Astrocyte (in vitro differentiated cells and primary cell): ENCODE measurements at regions not wholly inside any gene's neighbourhood (a gene's known extent, or its start where the extent isn't known, plus 50 kb on each side); places are given as distances from the start of the nearest gene placed in this dataset.

Experiments
- DNase-seq: peaks from one replicate; pipeline ENCODE4 v3.0.0-alpha.2; 2010; ENCODE audit warnings: low read depth
- FAIRE-seq: peaks from 2 replicates; lab custom pipeline; 2011; peaks lifted over from hg19 to GRCh38; lab: Jason Lieb, UNC
- H2AFZ ChIP-seq: 2 replicates; pipeline ENCODE4 v1.6.0; 2012; ENCODE audit warnings: low read depth, low read length, inconsistent platforms
- H3K27ac ChIP-seq: 2 replicates; pipeline ENCODE4 v1.5.1; 2011; ENCODE audit warnings: low read depth, low read length, inconsistent platforms
- H3K27me3 ChIP-seq: 2 replicates; pipeline ENCODE4 v1.6.0; 2011; ENCODE audit warnings: low read length, inconsistent platforms; ENCODE audit not compliant: insufficient read depth
- H3K36me3 ChIP-seq: 2 replicates; pipeline ENCODE4 v1.5.1; 2011; ENCODE audit warnings: low read length, inconsistent platforms; ENCODE audit not compliant: insufficient read depth
- H3K4me1 ChIP-seq: 2 replicates; pipeline ENCODE4 v1.5.1; 2011; ENCODE audit warnings: low read length, inconsistent platforms; ENCODE audit not compliant: insufficient read depth
- H3K4me2 ChIP-seq: 2 replicates; pipeline ENCODE4 v1.6.0; 2012; ENCODE audit warnings: low read length, inconsistent platforms
- H3K4me3 ChIP-seq: 2 replicates; pipeline ENCODE4 v1.5.1; 2011; ENCODE audit warnings: low read depth, mild to moderate bottlenecking, low read length, inconsistent platforms; ENCODE audit not compliant: insufficient read depth
- H3K79me2 ChIP-seq: 2 replicates; pipeline ENCODE4 v1.6.0; 2012; ENCODE audit warnings: mild to moderate bottlenecking, low read length, inconsistent platforms; ENCODE audit not compliant: insufficient read depth
- H3K9ac ChIP-seq: 2 replicates; pipeline ENCODE4 v1.6.0; 2012; ENCODE audit warnings: mild to moderate bottlenecking, low read length, inconsistent platforms
- H3K9me3 ChIP-seq: 2 replicates; pipeline ENCODE4 v1.5.1; 2012; ENCODE audit warnings: low read depth, mild to moderate bottlenecking, low read length, inconsistent platforms; ENCODE audit not compliant: insufficient read depth
- H4K20me1 ChIP-seq: 2 replicates; pipeline ENCODE4 v1.6.0; 2012; ENCODE audit warnings: low read length, inconsistent platforms; ENCODE audit not compliant: insufficient read depth
- H3K27ac Mint-ChIP-seq: one replicate; pipeline ENCODE4 v1.8.0; 2021; ENCODE audit warnings: mild to moderate bottlenecking, mixed read lengths; ENCODE audit not compliant: unreplicated experiment
- H3K27me3 Mint-ChIP-seq: one replicate; pipeline ENCODE4 v1.8.0; 2021; ENCODE audit warnings: low read depth, mixed read lengths; ENCODE audit not compliant: unreplicated experiment
- H3K36me3 Mint-ChIP-seq: one replicate; pipeline ENCODE4 v1.8.0; 2021; ENCODE audit warnings: low read depth, mixed read lengths; ENCODE audit not compliant: unreplicated experiment
- H3K4me1 Mint-ChIP-seq: one replicate; pipeline ENCODE4 v1.8.0; 2021; ENCODE audit warnings: low read depth, mixed read lengths; ENCODE audit not compliant: unreplicated experiment
- H3K4me3 Mint-ChIP-seq: one replicate; pipeline ENCODE4 v1.8.0; 2021; ENCODE audit warnings: mild to moderate bottlenecking, moderate library complexity, mixed read lengths; ENCODE audit not compliant: unreplicated experiment
- H3K9me3 Mint-ChIP-seq: one replicate; pipeline ENCODE4 v1.8.0; 2021; ENCODE audit warnings: mild to moderate bottlenecking, mixed read lengths; ENCODE audit not compliant: unreplicated experiment
- CTCF ChIP-seq: IDR thresholded peaks from 2 replicates; pipeline ENCODE4 v1.5.1; 2011; ENCODE audit warnings: low read depth, mild to moderate bottlenecking, inconsistent platforms, low read length, moderate library complexity; ENCODE audit not compliant: insufficient read depth
- EZH2 ChIP-seq: IDR thresholded peaks from 2 replicates; pipeline ENCODE4 v1.6.1; 2012; ENCODE audit warnings: mild to moderate bottlenecking, low read length, inconsistent platforms; ENCODE audit not compliant: insufficient read depth

GRCh38 chr4:130099105-130099504 lies 1003.2 kb downstream of the C4orf33 start:
- FAIRE-seq (no peak), DNase-seq (no peak)
- H3K36me3 ChIP-seq, result no peaks in the 10 kb centered on the region
- no peaks in the 10 kb centered on the region for H3K79me2 ChIP-seq
- H3K9ac ChIP-seq, result no peak overlapping the region
- no peak overlapping the region for H3K27ac ChIP-seq
- no peak overlapping the region for H3K4me3 ChIP-seq
- TF ChIP-seq CTCF (no peak), EZH2 (no peak)
- no peaks in the 10 kb centered on the region for H3K9me3 ChIP-seq
- Mint-ChIP-seq H3K27ac (no peak overlapping the region), H3K27me3 (no peaks in the 10 kb centered on the region), H3K36me3 (no peaks in the 10 kb centered on the region), H3K9me3 (no peaks in the 10 kb centered on the region), H3K4me1 (no peaks in the 10 kb centered on the region), H3K4me3 (no peak overlapping the region)
- H4K20me1 ChIP-seq, result no peaks in the 10 kb centered on the region
- no peak overlapping the region for H2AFZ ChIP-seq
- H3K4me2 ChIP-seq, result no peak overlapping the region
- no peaks in the 10 kb centered on the region for H3K27me3 ChIP-seq
- no peaks in the 10 kb centered on the region for H3K4me1 ChIP-seq

GRCh38 chr4:130110189-130110588 lies 1014.2 kb downstream of the C4orf33 start:
- Mint-ChIP-seq H3K4me1 (no peaks in the 10 kb centered on the region), H3K36me3 (no peaks in the 10 kb centered on the region), H3K9me3 (peaks cover 5% of the 10 kb centered on the region), H3K27me3 (no peaks in the 10 kb centered on the region), H3K27ac (no peak overlapping the region), H3K4me3 (no peak overlapping the region)
- FAIRE-seq, result no peak
- Histone ChIP-seq H3K9ac (no peak overlapping the region), H3K4me2 (no peak overlapping the region), H3K4me3 (no peak overlapping the region), H2AFZ (no peak overlapping the region), H3K9me3 (no peaks in the 10 kb centered on the region), H3K27me3 (no peaks in the 10 kb centered on the region), H3K36me3 (no peaks in the 10 kb centered on the region), H3K4me1 (no peaks in the 10 kb centered on the region), H3K79me2 (no peaks in the 10 kb centered on the region), H3K27ac (no peak overlapping the region), H4K20me1 (no peaks in the 10 kb centered on the region)
- DNase-seq, result no peak
- TF ChIP-seq CTCF (no peak), EZH2 (no peak)

- no peak overlapping the region for H3K4me3 ChIP-seq
- no peaks in the 10 kb centered on the region for H3K79me2 ChIP-seq
- H3K27ac ChIP-seq, result no peak overlapping the region
- H3K27me3 ChIP-seq, result no peaks in the 10 kb centered on the region
- no peak overlapping the region for H3K27ac Mint-ChIP-seq
- H3K27me3 Mint-ChIP-seq, result no peaks in the 10 kb centered on the region
- FAIRE-seq (no peak), DNase-seq (no peak)
- no peaks in the 10 kb centered on the region for H3K4me1 Mint-ChIP-seq
- no peaks in the 10 kb centered on the region for H3K9me3 ChIP-seq
- H3K4me2 ChIP-seq, result no peak overlapping the region
- no peaks in the 10 kb centered on the region for H4K20me1 ChIP-seq
- H3K4me3 Mint-ChIP-seq, result no peak overlapping the region
- H2AFZ ChIP-seq, result no peak overlapping the region
- no peaks in the 10 kb centered on the region for H3K4me1 ChIP-seq
- H3K36me3 ChIP-seq, result no peaks in the 10 kb centered on the region
- H3K36me3 Mint-ChIP-seq, result no peaks in the 10 kb centered on the region
- H3K9ac ChIP-seq, result no peak overlapping the region
- TF ChIP-seq EZH2 (no peak), CTCF (no peak)
- peaks cover 5% of the 10 kb centered on the region for H3K9me3 Mint-ChIP-seq
Observed at GRCh38 chr4:130110770-130111169, 1014.8 kb downstream of the C4orf33 start.
